Left lung (tissue), 4 donors: ENCODE measurements at regions not wholly inside any gene's neighbourhood (a gene's known extent, or its start where the extent isn't known, plus 50 kb on each side); places are given as distances from the start of the nearest gene placed in this dataset.

Experiments used
- ATAC-seq: fragments of 200-7000 bp; cut with Tn5 transposase; one replicate; pipeline ENCODE4 v1.9.1; 2020; ENCODE audit warnings: moderate library complexity
- DNase-seq, 4 donors: peaks; one replicate each; pipeline ENCODE4 v3.0.0-alpha.2; 2013 to 2020
- H3K27ac ChIP-seq, 2 donors: fragments of 200-600 bp; sonication (generic) in 1 of 2; one replicate each; pipeline versions ENCODE4 v1.5.0 to v1.8.0; 2020 to 2021
- H3K27me3 ChIP-seq, 2 donors: fragments of 200-600 bp; sonication (generic) in 1 of 2; one replicate each; pipeline versions ENCODE4 v1.5.0 to v1.8.0; 2020 to 2021
- H3K36me3 ChIP-seq, 2 donors: fragments of 200-600 bp; sonication (generic) in 1 of 2; one replicate each; pipeline versions ENCODE4 v1.5.0 to v1.8.0; 2020 to 2021
- H3K4me1 ChIP-seq, 2 donors: fragments of 200-600 bp; one replicate each; pipeline ENCODE4 v1.8.0; 2021
- H3K4me3 ChIP-seq, 2 donors: fragments of 200-600 bp; sonication (generic) in 1 of 2; one replicate each; pipeline versions ENCODE4 v1.5.0 to v1.8.0; 2020 to 2021; ENCODE audit warnings: mild to moderate bottlenecking in 1 of 2
- H3K9me3 ChIP-seq, 2 donors: fragments of 200-600 bp; sonication (generic) in 1 of 2; one replicate each; pipeline versions ENCODE4 v1.5.0 to v1.8.0; 2020 to 2021
- intact Hi-C, 2 donors: fragments of 100-400 bp; cut with DNase I; formaldehyde crosslinking; loops; one replicate each; pipeline versions ENCODE4 v1.11.2 to v1.14.2; 2022
- TF ChIP-seq, protein P1 (sequence below), 2 donors: fragments of 200-600 bp; sonication (generic) in 1 of 2; IDR thresholded peaks; one replicate each; pipeline versions ENCODE4 v1.5.0 to v1.8.0; 2021; ENCODE audit warnings: antibody characterized with exemption in 2 of 2
- donor health status: DM: no; HTN: yes; CAD: no.
- donor health status: DM: no; HTN: no; CAD: no.

DNA sequence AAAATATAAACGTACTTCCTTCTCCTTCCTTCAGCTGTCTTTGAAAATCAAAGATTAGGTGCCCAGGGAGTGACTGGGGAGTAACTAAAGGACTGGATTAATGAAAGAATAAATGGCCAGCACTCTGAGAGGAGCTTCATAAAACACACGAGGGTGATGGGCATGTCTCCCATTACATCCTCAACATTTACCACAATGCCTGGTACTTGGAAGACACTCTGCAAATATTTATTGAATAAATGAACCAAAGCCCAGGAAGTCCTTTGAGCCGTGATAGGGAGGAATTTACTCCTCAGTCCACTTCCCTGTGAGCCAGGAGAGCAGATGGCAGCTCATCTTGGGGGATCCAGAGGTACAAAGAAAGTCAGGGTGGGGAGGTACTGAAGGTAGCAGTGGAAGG is 96.3 kb downstream of the RAB11FIP2 start:
- TF ChIP-seq, protein P1, sequence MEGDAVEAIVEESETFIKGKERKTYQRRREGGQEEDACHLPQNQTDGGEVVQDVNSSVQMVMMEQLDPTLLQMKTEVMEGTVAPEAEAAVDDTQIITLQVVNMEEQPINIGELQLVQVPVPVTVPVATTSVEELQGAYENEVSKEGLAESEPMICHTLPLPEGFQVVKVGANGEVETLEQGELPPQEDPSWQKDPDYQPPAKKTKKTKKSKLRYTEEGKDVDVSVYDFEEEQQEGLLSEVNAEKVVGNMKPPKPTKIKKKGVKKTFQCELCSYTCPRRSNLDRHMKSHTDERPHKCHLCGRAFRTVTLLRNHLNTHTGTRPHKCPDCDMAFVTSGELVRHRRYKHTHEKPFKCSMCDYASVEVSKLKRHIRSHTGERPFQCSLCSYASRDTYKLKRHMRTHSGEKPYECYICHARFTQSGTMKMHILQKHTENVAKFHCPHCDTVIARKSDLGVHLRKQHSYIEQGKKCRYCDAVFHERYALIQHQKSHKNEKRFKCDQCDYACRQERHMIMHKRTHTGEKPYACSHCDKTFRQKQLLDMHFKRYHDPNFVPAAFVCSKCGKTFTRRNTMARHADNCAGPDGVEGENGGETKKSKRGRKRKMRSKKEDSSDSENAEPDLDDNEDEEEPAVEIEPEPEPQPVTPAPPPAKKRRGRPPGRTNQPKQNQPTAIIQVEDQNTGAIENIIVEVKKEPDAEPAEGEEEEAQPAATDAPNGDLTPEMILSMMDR (IDR thresholded peaks at IDR 0.05): no peak
- Histone ChIP-seq H3K4me1 (no peaks in the 10 kb centered on the region), H3K27ac (no peak overlapping the region), H3K36me3 (no peaks in the 10 kb centered on the region), H3K27me3 (no peaks in the 10 kb centered on the region), H3K9me3 (no peaks in the 10 kb centered on the region), H3K4me3 (no peak overlapping the region)
- ATAC-seq (no peak), DNase-seq (no peak)
- intact Hi-C loops: no loop called here
